ENCODE measurements at regions not wholly inside any gene's neighbourhood (a gene's known extent, or its start where the extent isn't known, plus 50 kb on each side); places are given as distances from the start of the nearest gene placed in this dataset.

DNA sequence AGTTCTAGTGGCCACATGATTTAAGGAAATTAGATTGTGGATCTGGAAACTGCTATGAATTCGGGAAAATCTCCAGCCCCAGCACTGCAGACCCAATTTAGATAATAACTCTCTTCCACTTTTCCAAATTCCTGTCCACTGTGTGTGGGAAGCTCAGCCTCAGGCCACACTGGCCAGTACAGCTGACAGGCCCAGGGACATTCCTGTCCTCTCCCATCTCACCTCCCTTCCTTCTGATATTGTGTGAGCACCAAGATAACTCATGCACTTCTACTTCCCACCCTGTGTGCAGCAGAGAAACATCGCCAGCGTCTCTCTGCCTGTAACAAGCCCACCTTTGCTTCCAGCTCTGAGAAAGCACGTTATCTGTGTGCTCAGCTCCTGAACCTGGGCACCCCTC is 145.1 kb upstream of the RREB1 start:
- TF ChIP-seq, protein P1, sequence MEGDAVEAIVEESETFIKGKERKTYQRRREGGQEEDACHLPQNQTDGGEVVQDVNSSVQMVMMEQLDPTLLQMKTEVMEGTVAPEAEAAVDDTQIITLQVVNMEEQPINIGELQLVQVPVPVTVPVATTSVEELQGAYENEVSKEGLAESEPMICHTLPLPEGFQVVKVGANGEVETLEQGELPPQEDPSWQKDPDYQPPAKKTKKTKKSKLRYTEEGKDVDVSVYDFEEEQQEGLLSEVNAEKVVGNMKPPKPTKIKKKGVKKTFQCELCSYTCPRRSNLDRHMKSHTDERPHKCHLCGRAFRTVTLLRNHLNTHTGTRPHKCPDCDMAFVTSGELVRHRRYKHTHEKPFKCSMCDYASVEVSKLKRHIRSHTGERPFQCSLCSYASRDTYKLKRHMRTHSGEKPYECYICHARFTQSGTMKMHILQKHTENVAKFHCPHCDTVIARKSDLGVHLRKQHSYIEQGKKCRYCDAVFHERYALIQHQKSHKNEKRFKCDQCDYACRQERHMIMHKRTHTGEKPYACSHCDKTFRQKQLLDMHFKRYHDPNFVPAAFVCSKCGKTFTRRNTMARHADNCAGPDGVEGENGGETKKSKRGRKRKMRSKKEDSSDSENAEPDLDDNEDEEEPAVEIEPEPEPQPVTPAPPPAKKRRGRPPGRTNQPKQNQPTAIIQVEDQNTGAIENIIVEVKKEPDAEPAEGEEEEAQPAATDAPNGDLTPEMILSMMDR (IDR thresholded peaks at IDR 0.05), result no peak
- no peak for TF ChIP-seq POLR2A (IDR thresholded peaks at IDR 0.05)

All from body of pancreas (tissue), 4 donors.